HG03066 (cell line): ENCODE measurements at regions not wholly inside any gene's neighbourhood (a gene's known extent, or its start where the extent isn't known, plus 50 kb on each side); places are given as distances from the start of the nearest gene placed in this dataset.

Experiments
- ATAC-seq: cut with Tn5 transposase; IDR thresholded peaks from one replicate; pipeline ENCODE4 v1.9.1; 2021; ENCODE audit warnings: low read depth; ENCODE audit not compliant: unreplicated experiment

DNA sequence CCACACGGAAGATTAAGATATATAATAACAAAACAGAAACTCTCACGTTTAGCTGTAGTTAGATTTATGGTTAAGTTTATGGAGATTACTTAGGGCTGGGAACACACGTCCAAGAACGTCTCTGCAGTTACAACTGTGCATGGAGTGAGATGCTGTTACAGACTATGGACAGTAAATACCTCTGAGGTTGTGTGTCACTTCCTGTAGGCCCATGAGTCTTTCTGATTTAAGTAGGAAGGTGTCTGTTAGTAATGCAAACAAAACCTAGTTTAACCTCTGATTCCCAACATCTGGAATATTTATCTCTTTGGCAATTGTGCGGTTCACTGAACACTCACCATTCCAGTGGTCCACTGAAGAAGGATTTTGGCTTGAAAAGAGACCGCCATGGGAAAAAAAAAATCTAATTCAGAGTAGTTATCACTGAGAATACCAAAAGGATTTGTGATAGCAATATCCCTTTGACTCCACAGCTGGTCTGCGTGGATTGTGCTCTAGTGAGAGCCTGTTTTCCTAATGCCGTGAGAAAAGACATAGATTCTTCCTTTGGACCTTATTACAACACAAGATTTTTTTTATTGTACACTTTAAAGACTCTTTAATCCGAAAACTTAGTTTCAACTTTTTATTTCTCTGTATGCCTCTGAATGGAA lies 478.2 kb upstream of the CITED2 start:
- ATAC-seq = no peak

DNA sequence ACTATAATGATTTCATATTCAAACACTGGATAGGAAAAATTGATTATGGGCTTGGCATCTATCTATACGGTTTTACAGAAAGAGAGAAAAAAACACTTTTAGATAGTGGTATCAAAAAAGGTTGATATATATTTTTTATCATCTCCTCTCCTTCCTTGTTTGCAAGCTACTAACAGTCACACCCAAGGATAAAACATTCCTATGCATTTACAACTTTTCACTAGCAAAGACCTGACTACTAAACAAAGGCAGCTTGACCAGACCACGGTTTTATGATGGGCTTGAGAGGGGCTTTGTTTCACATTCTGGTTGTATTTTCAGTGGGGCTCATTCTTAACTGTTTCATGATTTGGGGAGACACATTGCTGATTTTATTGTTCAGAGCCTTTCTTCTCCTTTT lies 477.6 kb upstream of the CITED2 start:
- no peak for ATAC-seq

DNA sequence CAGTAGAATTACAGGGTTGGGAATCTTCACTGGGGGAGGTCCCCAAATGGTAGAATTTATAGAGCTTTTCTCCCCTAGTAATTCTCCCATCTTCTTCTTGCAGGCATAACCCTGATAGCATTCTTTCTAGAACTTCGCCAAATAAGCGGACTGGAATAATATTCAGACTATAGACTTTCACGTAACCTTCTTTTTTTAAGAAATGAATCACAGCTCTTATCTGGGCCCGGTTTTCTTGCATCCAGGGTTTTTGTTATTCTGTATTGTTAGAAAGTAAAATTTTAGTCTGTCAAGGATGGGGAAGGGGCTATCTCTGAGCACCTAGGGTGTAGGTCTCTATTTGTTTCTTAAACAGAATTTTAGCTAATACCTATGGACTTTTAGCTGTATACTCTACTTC lies 476.8 kb upstream of the CITED2 start:
- ATAC-seq = no peak

DNA sequence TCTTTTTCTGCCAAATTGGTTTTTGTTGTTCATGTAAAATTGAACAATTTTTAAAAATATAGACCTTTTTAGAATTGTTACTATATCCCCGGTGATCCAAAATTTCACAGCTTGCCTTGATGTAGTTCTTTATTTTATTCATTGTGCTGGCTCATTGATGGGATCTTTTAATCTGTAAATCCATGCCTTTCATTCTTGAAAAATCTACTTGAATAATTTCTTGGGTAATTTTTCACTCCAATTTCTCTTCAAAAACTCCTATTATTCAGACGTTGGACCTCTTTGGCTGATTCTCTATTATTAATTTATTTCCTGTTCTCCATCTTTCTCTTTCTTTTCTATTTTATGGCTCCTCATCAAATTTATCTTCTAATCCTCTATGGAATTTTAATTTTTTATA lies 476.1 kb upstream of the CITED2 start:
- ATAC-seq = no peak

DNA sequence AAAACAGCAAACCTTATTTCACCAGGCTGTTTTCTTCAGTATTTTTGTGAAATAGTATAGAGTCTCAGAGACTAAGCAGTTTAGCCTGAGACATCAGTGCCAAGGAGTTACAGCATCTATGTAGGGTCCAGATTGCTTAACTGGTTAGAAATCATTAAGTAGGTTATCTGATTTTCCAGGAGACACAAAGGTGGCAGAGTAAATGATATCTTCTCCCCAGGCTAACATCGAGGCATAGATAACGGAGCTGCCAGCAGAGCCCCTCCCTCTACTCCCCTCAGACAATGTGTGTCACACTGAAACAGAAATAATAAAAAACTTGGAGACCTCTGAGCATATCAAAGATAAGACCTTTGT lies 473.0 kb upstream of the CITED2 start:
- ATAC-seq = no peak

DNA sequence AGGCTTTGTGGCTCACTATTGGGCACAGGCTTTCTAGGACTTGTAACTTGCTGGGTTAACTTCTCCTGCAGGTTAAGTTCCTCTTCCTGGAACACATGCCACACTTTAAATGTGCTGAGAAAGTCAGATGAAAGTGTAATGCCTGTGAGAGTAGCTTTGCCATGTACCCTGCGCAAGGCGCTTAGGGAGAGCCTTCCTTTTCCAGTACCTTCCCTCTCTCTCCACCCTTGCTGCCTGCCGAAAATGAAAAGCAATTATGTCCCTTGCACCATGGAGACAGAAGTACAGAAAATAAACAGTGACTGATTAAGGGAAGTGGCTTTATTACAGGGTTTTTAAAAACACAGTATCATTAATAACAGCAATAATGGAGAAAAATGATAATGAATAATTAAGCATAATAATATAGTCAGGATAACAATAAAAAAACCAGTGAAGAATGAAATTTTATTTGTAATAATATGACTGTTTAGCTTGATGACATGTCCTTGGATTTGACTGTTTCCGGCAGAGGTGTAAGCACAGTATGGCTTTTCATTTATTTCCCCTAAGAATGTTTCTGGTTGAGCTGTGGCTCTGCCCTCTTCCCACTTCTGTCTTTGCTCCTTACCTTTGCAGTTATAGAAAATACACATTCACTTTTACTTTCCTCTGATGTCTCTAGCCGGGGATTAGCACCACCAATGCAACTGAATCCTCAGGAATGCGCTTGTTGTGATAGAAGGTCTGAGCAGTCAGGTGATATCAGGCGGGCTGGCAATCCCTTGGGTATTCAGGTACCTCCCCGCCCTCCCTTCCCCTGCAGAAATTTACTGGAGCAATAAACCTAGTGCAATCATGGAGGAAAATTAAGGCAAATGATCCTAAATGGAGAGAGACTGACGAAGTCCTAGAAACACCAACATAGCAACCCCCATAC lies 472.3 kb upstream of the CITED2 start:
- ATAC-seq = no peak

DNA sequence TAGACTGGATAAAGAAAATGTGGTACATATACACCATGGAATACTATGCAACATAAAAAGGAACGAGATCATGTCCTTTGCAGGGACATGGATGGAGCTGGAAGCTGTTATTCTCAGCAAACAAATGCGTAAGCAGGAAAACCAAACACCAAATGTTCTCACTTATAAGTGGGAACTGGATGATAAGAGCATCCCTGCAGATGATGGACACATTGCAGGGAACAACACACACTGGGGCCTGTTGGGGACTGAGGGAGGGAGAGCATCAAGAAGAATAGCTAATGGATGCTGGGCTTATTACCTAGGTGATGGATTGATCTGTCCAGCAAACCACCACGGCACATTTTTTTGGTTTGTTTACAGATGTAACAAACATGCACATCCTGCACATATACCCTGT lies 470.5 kb upstream of the CITED2 start:
- ATAC-seq = no peak

DNA sequence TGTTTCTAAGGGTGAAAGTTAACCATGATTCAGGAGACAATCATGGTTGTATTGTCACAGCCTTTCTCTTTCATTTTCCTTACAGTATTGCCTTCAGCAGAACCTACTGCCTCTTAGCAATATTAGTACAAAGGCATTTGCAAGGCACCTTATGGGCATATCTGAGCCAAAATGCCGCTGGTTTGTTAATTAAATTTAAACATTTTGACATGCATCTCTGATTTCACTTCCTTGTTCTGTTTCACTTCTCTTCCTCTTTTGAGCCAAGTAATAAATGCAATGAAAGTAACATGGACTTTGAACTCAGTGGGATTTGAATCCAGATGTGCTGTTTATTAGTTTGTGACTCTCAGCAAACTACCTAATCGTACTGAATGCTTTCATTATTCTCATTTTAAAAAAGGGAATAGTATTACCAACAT lies 467.4 kb upstream of the CITED2 start:
- peak; percentile 84 for ATAC-seq

DNA sequence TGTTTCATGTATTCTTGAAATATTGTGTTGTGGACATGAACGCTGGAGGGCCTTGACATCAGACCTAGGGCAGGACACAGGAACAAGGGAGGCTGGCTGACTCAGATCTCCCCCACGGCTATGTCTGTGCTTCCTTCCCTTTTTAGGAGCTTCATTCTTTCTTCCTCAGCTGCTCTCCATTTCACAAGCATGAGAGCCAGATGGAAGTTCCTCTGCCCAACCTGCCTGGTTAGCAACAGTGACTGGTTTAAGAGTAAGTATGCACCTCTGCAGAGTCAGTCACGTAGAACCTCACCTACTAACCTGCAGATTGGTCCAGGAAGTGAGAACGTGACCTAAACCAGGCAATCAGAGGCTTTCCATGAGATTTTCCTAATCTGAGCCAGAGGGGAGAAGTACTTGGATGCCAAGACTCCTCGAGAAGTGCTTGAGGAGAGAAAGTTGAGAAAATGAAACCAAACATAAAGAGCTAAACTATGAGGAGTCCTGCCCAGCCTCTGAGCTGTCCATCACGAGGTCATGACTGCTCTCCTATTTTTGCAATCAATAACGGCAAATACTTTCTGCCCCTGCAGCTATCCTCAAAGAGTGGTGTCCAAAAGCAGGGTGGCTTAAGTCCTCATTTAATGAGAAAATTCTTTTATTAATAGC lies 465.2 kb upstream of the CITED2 start:
- no peak for ATAC-seq

DNA sequence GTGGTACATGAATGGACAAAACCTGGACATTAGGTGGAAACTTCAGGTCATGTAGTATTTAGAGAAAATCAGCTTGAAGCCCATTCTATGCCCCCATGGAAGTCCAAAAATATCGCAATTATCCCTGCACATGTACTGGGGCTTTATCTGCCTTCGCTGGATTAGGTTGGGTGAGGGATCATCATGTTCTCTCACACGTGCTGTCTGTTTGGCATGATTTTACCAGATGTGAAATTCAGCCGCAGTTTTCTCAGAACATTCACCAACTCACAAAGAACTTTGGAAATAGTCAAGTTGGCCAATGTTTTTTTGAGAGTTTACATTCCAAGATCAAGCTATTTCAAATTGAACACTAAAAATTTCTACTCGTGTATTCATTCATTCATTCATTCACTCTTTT lies 459.8 kb upstream of the CITED2 start:
- no peak for ATAC-seq

DNA sequence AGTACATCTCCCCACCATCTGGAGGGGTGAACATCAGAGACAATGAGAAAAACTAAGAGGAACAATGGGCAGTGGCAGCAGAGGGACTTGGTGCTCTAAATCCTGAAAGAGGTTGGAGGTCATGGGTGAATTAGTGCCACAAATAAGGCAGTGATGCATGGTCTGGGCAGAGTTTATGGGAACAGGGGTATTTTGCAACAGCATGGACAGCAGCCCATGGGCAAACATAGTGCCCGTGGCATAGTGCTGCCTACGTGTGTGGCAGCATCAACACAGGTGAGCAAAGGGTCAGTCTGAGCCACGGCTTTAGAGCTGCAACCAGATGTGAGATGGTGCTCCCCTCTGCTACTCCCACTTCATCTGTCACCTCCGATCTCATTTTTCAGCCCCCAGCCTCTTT lies 459.1 kb upstream of the CITED2 start:
- ATAC-seq = no peak

DNA sequence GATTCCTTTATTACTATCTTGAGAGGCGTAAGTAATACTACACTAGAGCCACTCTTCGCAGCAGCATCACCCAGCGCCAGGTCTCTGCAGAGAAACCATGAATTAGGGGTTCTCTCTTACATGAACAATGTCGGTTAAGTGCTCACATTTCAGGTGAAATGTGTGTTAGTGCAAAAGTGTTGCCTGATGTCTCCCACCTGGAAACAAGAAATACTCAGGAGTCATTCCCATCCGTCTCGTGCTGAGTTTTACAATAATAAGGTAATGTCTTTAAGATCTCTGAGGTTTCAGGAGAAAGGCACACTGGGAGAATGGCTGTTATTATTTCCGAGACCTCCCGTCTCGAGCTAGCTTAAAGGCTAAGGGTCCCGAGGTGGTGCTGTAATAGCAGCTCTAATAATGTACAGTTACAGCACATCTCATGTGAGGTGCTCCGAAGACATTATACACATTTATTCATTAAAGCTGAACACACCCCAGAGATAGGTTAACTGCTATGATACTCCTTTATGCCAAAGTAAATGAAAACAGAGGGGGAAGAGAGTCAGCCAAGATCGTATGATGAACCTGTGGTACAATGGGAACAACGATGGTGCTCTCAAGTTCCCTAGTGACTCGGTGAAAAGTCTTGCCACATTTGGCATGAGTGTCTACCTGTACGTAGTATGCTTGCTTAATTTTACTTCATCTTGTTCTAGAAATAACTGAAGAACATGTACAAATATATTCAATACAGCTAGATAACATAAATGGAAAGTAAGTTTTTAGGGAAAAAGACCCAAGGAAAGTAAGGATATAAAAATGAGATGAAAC lies 458.3 kb upstream of the CITED2 start:
- ATAC-seq = no peak

DNA sequence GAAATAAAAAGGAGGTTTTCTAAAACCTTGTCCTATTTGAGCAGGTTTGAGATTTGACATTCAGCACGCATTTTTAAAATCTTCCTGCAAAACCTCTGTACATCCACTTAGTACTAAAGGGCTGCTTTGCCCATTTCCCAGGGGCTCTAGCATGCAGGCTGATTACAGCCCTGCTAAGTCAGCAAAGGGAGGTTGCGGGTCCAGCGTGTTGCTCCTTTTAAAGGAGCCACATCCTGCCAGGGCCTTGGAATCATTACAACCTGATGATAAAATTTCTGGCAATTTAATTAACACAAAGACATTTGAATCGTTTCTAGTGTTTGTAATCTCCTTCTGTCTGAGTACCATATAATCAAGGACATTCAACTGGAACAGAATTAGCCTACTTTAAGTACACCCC lies 455.1 kb upstream of the CITED2 start:
- ATAC-seq = no peak

DNA sequence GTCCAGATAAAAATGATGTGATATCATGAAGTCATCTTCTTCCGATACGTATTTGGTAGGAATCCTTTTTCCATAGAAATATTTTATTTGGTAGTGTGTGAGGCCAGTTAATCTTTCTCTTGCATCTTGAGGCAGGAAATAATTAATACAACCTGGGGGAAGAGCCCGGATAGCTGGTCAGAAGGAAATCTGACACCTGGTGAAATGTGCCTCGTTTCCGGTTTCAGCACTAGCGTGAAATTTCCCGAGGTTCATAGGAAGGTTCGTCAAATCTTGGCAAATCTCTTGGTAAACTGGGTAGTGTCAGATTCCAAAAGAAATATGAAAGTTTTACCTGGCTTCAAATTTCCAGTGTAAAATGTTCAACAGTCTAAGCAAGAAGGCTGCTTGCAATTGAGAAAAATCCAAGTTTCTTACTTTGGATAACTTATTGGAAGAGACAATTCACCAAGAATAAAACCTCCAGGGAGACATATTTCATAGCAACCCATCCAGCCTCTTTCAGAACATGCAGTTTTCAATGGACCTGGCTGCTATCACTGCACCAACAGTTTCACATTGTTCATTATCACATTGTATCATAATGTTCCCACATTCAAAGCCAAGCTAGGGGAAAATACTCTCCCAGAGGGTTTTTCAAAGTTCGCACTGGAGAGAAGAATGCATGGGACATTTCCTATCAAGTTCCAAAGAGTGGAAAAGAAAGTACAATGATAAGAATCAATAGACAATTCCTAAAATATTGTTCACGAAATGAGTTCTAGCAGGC lies 454.5 kb upstream of the CITED2 start:
- ATAC-seq = no peak

DNA sequence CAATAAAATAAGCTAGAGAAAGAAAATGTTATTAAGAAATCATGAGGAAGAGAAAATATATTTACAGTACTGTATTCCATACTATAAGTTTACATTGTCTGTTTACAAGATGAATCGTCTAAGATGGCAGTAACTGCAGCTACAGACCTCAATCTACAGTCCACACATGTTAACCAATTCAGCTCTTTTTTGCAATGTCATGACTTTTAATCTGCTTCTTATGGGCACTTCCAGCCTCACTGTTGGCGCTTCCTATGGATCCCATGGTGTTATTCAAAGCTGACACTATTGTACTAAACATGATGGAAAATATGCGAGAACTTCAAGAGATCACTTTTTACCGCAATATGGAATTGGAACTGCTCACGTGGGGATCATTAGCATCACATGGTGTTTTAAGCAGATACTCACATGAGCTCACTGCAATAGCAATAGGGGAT lies 451.5 kb upstream of the CITED2 start:
- ATAC-seq = no peak

DNA sequence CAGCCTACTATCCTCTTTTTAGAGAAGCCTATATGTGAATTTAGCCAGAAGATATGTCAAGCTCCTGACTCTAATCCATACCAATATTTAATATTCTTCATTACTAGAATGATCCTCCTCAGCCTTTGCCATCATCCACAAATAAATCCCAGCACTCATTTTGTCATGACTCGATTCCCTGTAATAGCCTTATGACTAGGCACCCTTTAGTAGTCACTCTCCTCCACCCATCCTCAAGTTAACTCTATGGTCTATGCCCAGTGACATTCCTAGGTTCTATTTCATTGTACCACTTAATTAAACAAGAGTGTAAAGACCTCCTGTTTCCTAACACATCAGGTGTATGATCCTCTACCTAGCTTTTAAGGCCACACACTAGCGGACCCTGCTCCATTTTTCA lies 450.4 kb upstream of the CITED2 start:
- ATAC-seq = no peak

DNA sequence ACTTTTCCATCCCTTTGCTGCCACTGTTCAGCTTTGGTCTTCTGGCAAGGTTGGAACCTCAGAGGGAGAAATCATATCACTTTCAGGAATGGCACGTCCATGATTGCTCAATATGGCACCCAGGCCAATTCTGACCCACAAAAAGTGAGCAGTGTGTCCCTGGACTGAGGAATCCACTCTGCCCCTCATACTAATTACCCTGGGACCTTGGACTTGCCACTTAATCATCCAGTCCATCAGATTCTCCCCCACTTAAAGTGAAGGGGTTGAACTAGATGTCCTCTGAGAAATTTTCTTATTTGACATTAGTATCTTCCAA lies 449.3 kb upstream of the CITED2 start:
- ATAC-seq = no peak

DNA sequence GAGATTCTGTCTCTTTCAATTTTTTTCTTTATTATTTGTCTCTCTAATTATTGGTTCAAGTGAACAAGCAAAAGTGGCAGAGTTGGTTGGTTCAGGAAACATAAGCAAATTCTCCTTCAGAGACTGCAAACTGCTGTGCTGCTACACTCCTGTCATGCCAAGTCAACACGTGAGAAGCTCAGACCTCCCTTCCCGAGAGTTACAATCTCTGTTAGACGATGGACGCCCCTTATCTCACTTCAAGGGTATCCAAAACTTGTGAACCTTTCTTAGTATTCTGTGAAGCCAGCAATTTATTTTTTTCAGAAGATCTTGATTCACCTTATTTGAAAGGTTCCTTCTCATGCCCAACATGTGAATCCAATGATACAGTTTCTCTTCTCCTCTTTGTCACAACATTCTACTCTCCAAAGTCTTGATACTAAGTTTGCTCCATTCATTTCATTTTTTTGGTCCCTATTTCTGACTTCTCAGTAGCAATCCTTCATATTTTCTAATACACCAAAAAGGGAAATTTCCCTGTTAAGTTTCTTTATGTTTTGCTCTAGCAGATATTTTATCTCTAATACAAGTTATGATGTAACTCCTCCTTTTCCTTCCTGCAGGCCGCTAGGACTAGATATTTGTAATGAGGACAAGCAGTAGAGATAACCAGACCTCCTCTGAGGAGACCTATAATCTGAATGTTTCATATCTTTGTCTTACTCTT lies 448.8 kb upstream of the CITED2 start:
- no peak for ATAC-seq

DNA sequence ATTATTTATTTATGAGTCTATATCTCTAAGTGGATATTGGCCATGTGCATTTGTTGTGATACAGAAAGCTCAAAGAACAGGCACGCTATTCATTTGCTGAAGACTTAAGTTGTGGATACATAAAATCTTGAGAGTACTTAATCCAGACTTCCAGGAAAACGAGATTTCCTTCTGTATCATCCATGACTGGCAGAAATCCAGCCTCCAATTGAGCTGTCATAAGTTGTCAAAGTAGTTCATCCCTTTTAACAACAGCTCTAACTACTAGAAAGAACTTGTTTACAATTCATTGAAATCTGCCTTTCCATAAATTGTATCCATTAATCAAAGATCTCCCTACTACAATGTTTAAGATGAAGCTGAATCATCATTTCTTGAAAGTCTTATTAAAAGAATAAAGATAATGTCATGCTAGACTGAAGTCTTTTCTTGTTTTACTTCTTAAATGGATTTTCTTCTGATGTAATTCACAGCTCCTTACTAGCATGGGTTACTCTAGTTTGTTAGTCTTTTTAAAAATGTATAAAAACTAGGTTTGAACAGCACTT lies 447.3 kb upstream of the CITED2 start:
- no peak for ATAC-seq
